UCSD-AML1 (cell line): ENCODE measurements at regions not wholly inside any gene's neighbourhood (a gene's known extent, or its start where the extent isn't known, plus 50 kb on each side); places are given as distances from the start of the nearest gene placed in this dataset.

Experiments used
- DNase-seq: peaks from one replicate; lab custom pipeline; 2025; ENCODE audit not compliant: unreplicated experiment; lab: John Stamatoyannopoulos, UW

DNA sequence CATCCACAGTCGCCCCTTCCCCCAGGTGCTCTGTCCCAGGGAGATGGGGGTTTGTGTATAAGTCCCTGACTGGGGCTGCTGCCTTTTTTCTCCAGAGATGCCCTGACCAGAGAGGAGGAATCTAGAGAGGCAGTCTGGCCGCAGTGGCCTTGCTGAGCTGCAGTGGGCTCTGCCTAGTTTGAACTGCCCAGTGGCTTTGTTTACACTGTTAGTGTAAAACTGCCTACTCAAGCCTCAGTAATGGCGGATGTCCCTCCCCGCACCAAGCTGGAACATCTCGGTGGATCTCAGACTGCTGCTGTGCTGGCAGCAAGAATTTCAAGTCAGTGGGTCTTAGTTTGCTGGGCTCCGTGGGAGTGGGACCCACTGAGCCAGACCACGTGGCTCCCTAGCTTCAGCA is 102.6 kb upstream of the GIMD1 start:
- no peak for DNase-seq

DNA sequence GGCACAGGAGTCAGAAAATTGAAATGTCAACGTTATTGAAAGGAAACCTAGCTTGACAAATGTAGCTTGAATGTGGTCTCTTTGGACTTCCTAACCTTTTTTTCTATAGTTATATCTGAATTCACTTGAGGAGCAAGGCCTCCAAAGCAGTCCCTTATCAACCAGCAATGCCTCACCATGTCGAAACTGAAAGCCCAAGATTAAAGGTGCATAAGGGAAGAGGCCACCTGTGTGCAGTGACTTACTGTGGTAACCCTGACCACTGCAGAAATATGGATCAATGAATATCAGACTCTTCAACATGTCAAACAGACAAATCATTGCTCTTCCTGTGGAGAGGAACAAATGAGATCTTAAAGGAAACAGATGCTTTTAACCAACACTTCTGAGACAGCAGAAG is 95.0 kb upstream of the GIMD1 start:
- no peak for DNase-seq

GRCh38 chr4:106454581-106454980 is 86.0 kb upstream of the GIMD1 start:
- no peak for DNase-seq

DNA sequence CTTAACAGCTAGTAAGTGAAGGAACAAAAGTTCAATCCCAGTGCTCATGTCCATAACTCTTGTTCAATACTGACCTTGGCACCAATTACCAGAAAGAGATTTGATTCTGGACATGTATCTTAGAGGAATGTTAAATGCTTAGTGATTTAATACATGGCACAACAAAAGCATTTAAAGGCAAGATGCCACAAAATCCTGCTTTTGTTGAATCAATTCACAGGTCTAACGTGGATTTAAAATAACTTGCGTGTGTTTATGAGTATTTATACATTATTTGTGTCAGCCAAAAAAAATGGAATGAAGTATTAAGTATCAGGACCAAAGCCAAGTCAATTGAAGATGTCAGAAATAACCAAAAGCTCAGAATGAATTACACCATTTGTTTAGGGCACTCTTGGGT is 85.4 kb upstream of the GIMD1 start:
- DNase-seq: no peak

DNA sequence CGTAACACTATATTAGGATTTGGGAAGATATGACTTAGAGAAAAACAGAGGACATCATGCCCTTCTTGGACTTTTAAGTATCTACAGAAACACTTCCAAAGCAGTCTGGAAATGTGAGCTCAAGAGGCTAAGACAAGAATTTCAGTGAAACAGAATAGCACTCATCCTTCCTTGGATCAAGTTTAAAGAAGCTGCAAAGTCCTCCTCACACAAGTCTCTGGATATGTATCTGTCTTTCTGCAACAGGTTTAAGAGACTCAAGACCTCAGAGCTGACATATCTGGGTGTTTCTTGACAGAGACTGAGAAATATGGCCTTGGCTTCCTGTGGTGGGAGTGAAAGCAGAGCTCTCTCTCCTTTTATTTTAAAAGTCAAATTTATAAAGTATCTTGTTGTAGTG is 82.5 kb upstream of the GIMD1 start:
- DNase-seq: no peak

DNA sequence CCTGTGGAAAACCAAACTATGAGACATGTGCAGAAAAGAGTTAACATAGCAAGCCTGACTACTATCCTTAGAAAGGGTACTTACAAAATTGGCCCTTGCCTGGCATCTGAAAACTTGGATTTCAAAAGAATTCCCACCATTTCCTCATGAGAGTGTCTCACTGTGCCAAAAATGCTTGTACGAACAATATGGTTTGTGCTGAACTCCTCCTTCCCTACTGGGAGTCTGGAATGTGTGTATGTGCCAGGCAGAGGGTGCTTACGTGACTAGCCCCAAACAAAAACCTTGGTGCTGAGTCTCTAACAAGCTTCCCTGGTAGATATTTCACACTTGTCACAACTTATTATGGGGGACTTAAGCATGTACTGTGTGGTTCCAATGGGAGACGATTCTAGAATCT is 81.7 kb upstream of the GIMD1 start:
- no peak for DNase-seq

DNA sequence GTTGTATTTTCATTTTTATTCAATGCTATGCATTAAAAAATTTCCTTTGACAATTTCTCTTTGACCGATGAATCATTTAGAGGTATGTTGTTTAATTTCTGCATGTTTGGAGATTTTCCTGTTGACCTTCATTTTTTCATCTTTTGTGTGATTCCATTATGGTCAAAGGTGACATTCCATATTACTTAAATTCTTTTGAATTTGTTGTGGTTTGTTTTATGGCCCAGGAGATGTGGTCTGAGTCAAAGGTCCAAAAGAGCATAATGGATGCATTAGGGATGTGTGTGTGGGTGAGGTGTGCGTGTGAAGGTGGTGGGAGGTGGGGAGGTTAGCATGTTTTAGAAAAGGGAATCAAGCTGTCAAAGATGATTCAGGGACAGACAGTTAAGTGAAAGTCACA is 76.0 kb upstream of the GIMD1 start:
- DNase-seq: no peak

- DNase-seq: no peak
Measured at GRCh38 chr4:106430797-106431196, 62.2 kb upstream of the GIMD1 start.

GRCh38 chr4:106429885-106430284 is 61.3 kb upstream of the GIMD1 start:
- DNase-seq: no peak

- DNase-seq: no peak
Measured at GRCh38 chr4:106426069-106426468, 57.5 kb upstream of the GIMD1 start.

GRCh38 chr4:106425576-106425975 is 57.0 kb upstream of the GIMD1 start:
- DNase-seq: no peak

DNA sequence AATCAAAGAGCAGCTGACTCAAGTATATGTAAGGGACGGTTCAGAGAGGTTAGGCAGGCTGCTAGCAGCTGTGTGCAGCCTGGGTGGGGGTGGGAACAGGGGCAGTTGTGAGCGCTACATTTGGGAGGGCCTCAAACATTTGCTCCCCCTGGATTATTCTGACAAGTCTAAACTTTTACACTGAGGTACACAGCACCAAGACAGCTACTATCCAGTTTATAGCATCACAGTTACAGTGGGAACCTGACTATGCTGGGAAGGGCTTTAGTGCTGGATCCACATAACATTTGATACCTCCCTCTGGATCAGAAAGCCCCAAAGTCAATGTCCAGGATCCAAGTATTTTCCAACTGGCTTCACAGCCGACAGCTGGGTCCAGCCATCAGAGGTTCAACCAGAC is 55.8 kb upstream of the GIMD1 start:
- DNase-seq: no peak

DNA sequence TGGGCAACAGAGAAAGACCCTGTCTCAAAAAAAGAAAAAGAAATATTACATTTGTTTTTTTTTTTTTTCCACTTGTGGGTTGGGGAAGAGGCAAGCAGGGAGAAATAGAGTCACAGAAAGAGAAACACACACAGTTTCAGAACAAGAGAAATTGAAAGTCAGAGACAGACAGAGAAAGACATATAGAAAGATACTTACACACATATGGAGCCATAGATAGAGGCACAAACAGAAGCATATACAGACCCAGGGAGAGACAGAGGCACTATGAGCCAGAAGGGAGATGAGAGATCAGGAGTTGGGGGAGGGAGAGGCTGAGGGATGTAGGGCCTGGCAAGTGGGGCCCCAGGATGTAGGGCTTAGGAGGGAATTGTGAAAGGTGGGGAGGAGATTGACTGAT is 55.2 kb upstream of the GIMD1 start:
- no peak for DNase-seq

GRCh38 chr4:106422766-106423165 is 54.2 kb upstream of the GIMD1 start:
- no peak for DNase-seq

DNA sequence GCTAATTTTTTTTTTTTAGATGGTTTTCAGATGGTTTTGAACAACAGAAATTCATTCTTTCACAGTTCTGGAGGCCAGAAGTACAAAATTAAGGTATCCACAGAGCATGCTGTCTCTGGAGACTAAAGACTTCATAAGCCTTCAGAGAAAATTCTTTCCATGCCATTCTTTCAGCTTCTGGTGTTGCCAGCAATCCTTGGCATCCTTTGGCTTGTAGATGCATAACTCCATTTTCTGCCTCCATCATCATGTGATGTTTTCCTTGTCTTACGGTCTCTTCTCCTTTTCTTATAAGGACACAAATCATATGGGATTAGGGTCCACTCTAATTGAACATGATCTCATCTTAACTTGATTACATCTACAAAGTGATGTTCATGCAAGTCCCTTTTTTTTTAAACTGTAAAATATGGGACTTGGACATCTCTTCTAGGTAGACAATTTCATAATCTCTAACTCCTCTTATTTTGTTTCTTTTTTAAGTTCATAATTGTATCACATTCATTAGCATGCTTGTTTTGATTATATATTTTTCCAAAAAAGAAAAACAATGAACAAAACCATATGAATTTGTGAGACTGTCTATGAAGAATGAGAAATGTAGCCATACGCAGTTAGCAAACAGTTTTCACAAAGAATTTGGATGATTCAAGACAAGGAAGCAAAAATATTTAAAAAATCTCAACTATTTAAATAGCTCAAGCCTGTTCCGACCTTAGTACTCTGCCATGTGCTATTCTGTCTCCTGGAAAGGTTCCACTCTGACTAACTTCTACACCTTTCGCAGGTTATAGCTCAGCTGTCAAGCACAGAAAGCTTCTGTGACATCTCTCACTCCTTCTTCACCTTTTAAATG is 53.1 kb upstream of the GIMD1 start:
- DNase-seq: no peak

DNA sequence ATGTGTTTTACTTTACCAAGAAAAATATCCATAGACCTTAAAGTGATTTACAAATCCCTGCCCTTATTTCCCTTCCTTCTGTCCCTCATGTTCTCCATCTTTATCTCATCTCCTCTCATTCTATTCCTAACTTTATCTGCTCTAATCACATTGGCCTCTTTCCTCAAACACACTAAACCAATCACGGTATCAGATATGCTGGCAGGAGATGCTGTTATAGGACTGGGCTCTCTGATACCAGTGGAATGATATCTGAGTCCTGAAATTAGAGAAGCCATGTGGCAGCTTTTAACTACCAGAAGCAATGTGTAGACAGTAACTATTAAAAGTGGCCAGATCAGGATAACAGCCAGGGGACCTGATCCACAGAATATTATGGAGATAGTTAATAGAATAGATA is 49.9 kb upstream of the GIMD1 start:
- no peak for DNase-seq
